Prostate gland (tissue), 2 donors: ENCODE measurements at regions not wholly inside any gene's neighbourhood (a gene's known extent, or its start where the extent isn't known, plus 50 kb on each side); places are given as distances from the start of the nearest gene placed in this dataset.
A peak's percentile ranks its signal among the peaks of the same experiment; 100 is the strongest.
"Not testable (repeated sequence)": the region's sequence is repeated elsewhere in the genome, so short reads cannot be mapped to it uniquely, and the experiment has no call there.

Experiments used
- DNase-seq: peaks from one replicate; pipeline ENCODE4 v3.0.0-alpha.2; 2019; ENCODE audit warnings: low spot score
- H3K27ac ChIP-seq, 2 donors: fragments of 200-600 bp; sonication (generic); 2 replicates each; pipeline ENCODE4 v1.5.1; 2017 to 2019
- H3K27me3 ChIP-seq: fragments of 200-600 bp; sonication (generic); replicated peaks from 2 replicates; pipeline ENCODE4 v1.5.1; 2019; ENCODE audit not compliant: insufficient read depth
- H3K36me3 ChIP-seq, 2 donors: fragments of 200-600 bp; sonication (generic); 1 replicate in 1 of 2; 2 replicates in 1 of 2; pipeline versions ENCODE4 v1.5.1 to v1.8.1; 2017 to 2019
- H3K4me1 ChIP-seq: fragments of 200-600 bp; sonication (generic); replicated peaks from 2 replicates; pipeline ENCODE4 v1.5.1; 2019
- H3K4me3 ChIP-seq, 2 donors: fragments of 200-600 bp; sonication (generic); 2 replicates each; pipeline ENCODE4 v1.5.1; 2017 to 2019
- H3K9me3 ChIP-seq: fragments of 200-600 bp; sonication (generic); 2 replicates; pipeline ENCODE4 v1.5.1; 2017
- CTCF ChIP-seq, 4 experiments: fragments of 200-600 bp in 2 of 4; fragments of 450-650 bp in 2 of 4; sonication (generic) in 2 of 4; IDR thresholded peaks; 1 replicate in 3 of 4; 2 replicates in 1 of 4; pipeline ENCODE4 v1.5.1; 2016 to 2019; ENCODE audit warnings: antibody characterized with exemption in 4 of 4, mild to moderate bottlenecking in 2 of 4, moderate library complexity in 2 of 4
- POLR2A ChIP-seq: fragments of 450-650 bp; IDR thresholded peaks from one replicate; pipeline ENCODE4 v1.6.1; 2016; ENCODE audit warnings: antibody characterized with exemption, mild to moderate bottlenecking
- POLR2AphosphoS5 ChIP-seq: sonication (generic); formaldehyde crosslinking; IDR thresholded peaks from one replicate; pipeline ENCODE4 v1.6.1; 2017; ENCODE audit warnings: antibody characterized with exemption
- WGBS: methylation state at CpG from one replicate; pipeline ENCODE4 v1.1.5; 2018; 5-methylcytosine and 5-hydroxymethylcytosine counted together
- intact Hi-C: fragments of 100-400 bp; cut with DNase I; formaldehyde crosslinking; loops from one replicate; pipeline ENCODE4 v1.14.2; 2022

- Histone ChIP-seq H3K27ac (no peak overlapping the region), H3K9me3 (no peaks in the 10 kb centered on the region), H3K4me3 (no peak overlapping the region), H3K4me1 (no peaks in the 10 kb centered on the region), H3K36me3 (no peaks in the 10 kb centered on the region), H3K27me3 (no peaks in the 10 kb centered on the region)
- intact Hi-C loops: loop anchor here (1.0 to 5.0 kb wide), 2 partner anchors 75 to 237 kb away; partner anchors contain the start of gene TNFAIP3
- DNase-seq: no peak
- no peak for TF ChIP-seq CTCF (IDR thresholded peaks at IDR 0.05)
- TF ChIP-seq POLR2AphosphoS5: no peak
- no peak for TF ChIP-seq POLR2A
Measured at GRCh38 chr6:137942736-137943135, 75.7 kb downstream of the TNFAIP3 start.

- 63% methylated on average over 3 of the region's 3 CpGs for WGBS
- not testable (repeated sequence) for DNase-seq, H3K27ac ChIP-seq, H3K4me3 ChIP-seq, H3K36me3 ChIP-seq, H3K27me3 ChIP-seq, H3K9me3 ChIP-seq, H3K4me1 ChIP-seq
- intact Hi-C loops: loop anchor here (5.0 kb wide), 1 partner anchor 77 kb away; the partner anchor contains the start of gene TNFAIP3
Measured at GRCh38 chr6:137944381-137944780, 77.3 kb downstream of the TNFAIP3 start.

GRCh38 chr6:137944793-137945498 is 77.9 kb downstream of the TNFAIP3 start:
- TF ChIP-seq POLR2A: no peak
- peak; percentile 31 to 78 (median 69) for TF ChIP-seq CTCF (IDR thresholded peaks at IDR 0.05)
- Histone ChIP-seq H3K9me3 (no peaks in the 10 kb centered on the region), H3K36me3 (no peaks in the 10 kb centered on the region), H3K4me3 (no peak overlapping the region), H3K27ac (no peak overlapping the region), H3K4me1 (no peaks in the 10 kb centered on the region), H3K27me3 (no peaks in the 10 kb centered on the region)
- WGBS: 59% methylated on average over 6 of the region's 6 CpGs
- intact Hi-C loops: loop anchor here (5.0 kb wide), 1 partner anchor 78 kb away; the partner anchor contains the start of gene TNFAIP3
- no peak for DNase-seq

GRCh38 chr6:137949686-137950390 is 82.8 kb downstream of the TNFAIP3 start:
- 97% methylated on average over 1 of the region's 1 CpG for WGBS

GRCh38 chr6:137950581-137950980 is 83.5 kb downstream of the TNFAIP3 start:
- DNase-seq: no peak
- Histone ChIP-seq H3K4me1 (no peaks in the 10 kb centered on the region), H3K9me3 (no peaks in the 10 kb centered on the region), H3K36me3 (no peaks in the 10 kb centered on the region), H3K27ac (no peak overlapping the region), H3K4me3 (no peak overlapping the region), H3K27me3 (no peaks in the 10 kb centered on the region)
- WGBS: 90% methylated on average over 7 of the region's 7 CpGs
- intact Hi-C loops: no loop called here
- no peak for TF ChIP-seq CTCF (IDR thresholded peaks at IDR 0.05)
- TF ChIP-seq POLR2AphosphoS5: no peak
- TF ChIP-seq POLR2A: no peak

More at GRCh38 chr6:137949686-137950390, 82.8 kb downstream of the TNFAIP3 start:
- no peaks in the 10 kb centered on the region for H3K27me3 ChIP-seq
- no peaks in the 10 kb centered on the region for H3K4me1 ChIP-seq
- no peak for DNase-seq
- H3K4me3 ChIP-seq: no peak overlapping the region
- no peaks in the 10 kb centered on the region for H3K36me3 ChIP-seq
- no peaks in the 10 kb centered on the region for H3K9me3 ChIP-seq
- TF ChIP-seq CTCF (IDR thresholded peaks at IDR 0.05) (no peak), POLR2A (no peak), POLR2AphosphoS5 (no peak)
- H3K27ac ChIP-seq: no peak overlapping the region
- intact Hi-C loops: no loop called here
